GM12878 (cell line): ENCODE measurements at regions not wholly inside any gene's neighbourhood (a gene's known extent, or its start where the extent isn't known, plus 50 kb on each side); places are given as distances from the start of the nearest gene placed in this dataset.
A peak's percentile ranks its signal among the peaks of the same experiment; 100 is the strongest.

Experiments
- ATAC-seq: fragments of 200-7000 bp; cut with Tn5 transposase; 3 replicates; pipeline ENCODE4 v1.9.1; 2020; ENCODE audit warnings: mild to moderate bottlenecking, moderate library complexity
- BruUV-seq: library from RNA; stranded (reverse); fragments of 400-500 nt; replicated peaks from 2 replicates; lab custom pipeline; 2021; lab: Mats Ljungman, UMichigan
- CTCF ChIA-PET: fragments of 300-600 bp; sonication (Branson Sonifier 250); formaldehyde crosslinking; extraction: SDS; loops from one replicate; lab custom pipeline; 2021; ENCODE audit warnings: inconsistent platforms; lab: Yijun Ruan, JAX
- POLR2A ChIA-PET: fragments of 350-600 bp; formaldehyde crosslinking; extraction: SDS; loops from one replicate; lab custom pipeline; 2021; ENCODE audit warnings: inconsistent platforms; lab: Charles Lee
- RAD21 ChIA-PET: fragments of 300-600 bp; sonication (Branson Sonifier 250); formaldehyde crosslinking; loops from one replicate; lab custom pipeline; 2023; ENCODE audit warnings: antibody characterized with exemption; ENCODE audit not compliant: unreplicated experiment; lab: Charles Lee
- SMC1A ChIA-PET: fragments of 300-600 bp; sonication (Branson Sonifier 250); formaldehyde crosslinking; loops from one replicate; lab custom pipeline; 2023; ENCODE audit not compliant: unreplicated experiment, uncharacterized antibody; lab: Charles Lee
- DNase-seq: peaks from one replicate; pipeline ENCODE4 v3.0.0-alpha.2; 2011; ENCODE audit warnings: low read depth, low spot score
- FAIRE-seq: peaks from 3 replicates; lab custom pipeline; 2011; peaks lifted over from hg19 to GRCh38; lab: Jason Lieb, UNC
- H2AFZ ChIP-seq: 2 replicates; pipeline ENCODE4 v1.6.0; 2011; ENCODE audit warnings: low read depth, low read length, control low read depth; ENCODE audit not compliant: control insufficient read depth
- H3K27ac ChIP-seq: 2 replicates; pipeline ENCODE4 v1.5.1; 2011; ENCODE audit warnings: control low read depth; ENCODE audit not compliant: control insufficient read depth, insufficient read depth
- H3K27me3 ChIP-seq, 2 experiments: replicated peaks in 1 of 2; 2 replicates each; pipeline versions ENCODE4 v1.6.0 to v1.6.1; 2011; ENCODE audit warnings: low read length in 1 of 2; ENCODE audit not compliant: control insufficient read depth in 2 of 2, insufficient read depth in 2 of 2
- H3K36me3 ChIP-seq, 2 experiments: 2 replicates each; pipeline ENCODE4 v1.5.1; 2011; ENCODE audit warnings: low read length in 1 of 2; ENCODE audit not compliant: control insufficient read depth in 2 of 2, insufficient read depth in 2 of 2
- H3K4me1 ChIP-seq: 2 replicates; pipeline ENCODE4 v1.6.1; 2011; ENCODE audit warnings: mild to moderate bottlenecking, low read length, moderate library complexity, mixed read lengths; ENCODE audit not compliant: control insufficient read depth, insufficient read depth
- H3K4me2 ChIP-seq: 2 replicates; pipeline ENCODE4 v1.6.0; 2011; ENCODE audit warnings: control low read depth; ENCODE audit not compliant: control insufficient read depth, insufficient read depth
- H3K4me3 ChIP-seq: fragments of 200-600 bp; sonication (generic); 2 replicates; pipeline ENCODE4 v1.5.1; 2016
- H3K79me2 ChIP-seq: 2 replicates; pipeline ENCODE4 v1.6.0; 2011; ENCODE audit warnings: low read length; ENCODE audit not compliant: control insufficient read depth, insufficient read depth
- H3K9ac ChIP-seq: 2 replicates; pipeline ENCODE4 v1.8.0; 2011; ENCODE audit warnings: low read length, control low read depth, mixed read lengths; ENCODE audit not compliant: control insufficient read depth, insufficient read depth
- H3K9me3 ChIP-seq: replicated peaks from 3 replicates; pipeline ENCODE4 v1.5.1; 2011; ENCODE audit warnings: mild to moderate bottlenecking, low read length; ENCODE audit not compliant: control insufficient read depth, insufficient read depth
- H4K20me1 ChIP-seq: 2 replicates; pipeline ENCODE4 v1.6.0; 2011; ENCODE audit not compliant: control insufficient read depth, insufficient read depth
- E2F8 ChIP-seq: fragments of 450-650 bp; IDR thresholded peaks from 2 replicates; pipeline ENCODE4 v1.6.1; 2018; ENCODE audit warnings: mild to moderate bottlenecking, low read depth, moderate library complexity; ENCODE audit not compliant: partially characterized antibody
- E4F1 ChIP-seq: fragments of 450-650 bp; IDR thresholded peaks from 2 replicates; pipeline ENCODE4 v1.6.1; 2018; ENCODE audit warnings: borderline replicate concordance, mild to moderate bottlenecking; ENCODE audit not compliant: partially characterized antibody
- ESRRA ChIP-seq: IDR thresholded peaks from 2 replicates; pipeline ENCODE4 v1.6.1; 2012; ENCODE audit warnings: mild to moderate bottlenecking, low read length, improper control_type of control experiment
- IRF5 ChIP-seq: fragments of 450-650 bp; IDR thresholded peaks from 2 replicates; pipeline ENCODE4 v1.6.1; 2017; ENCODE audit warnings: borderline replicate concordance
- MEF2B ChIP-seq: fragments of 450-650 bp; IDR thresholded peaks from 2 replicates; pipeline ENCODE4 v1.6.1; 2018; ENCODE audit warnings: mild to moderate bottlenecking, moderate library complexity; ENCODE audit not compliant: partially characterized antibody, poor library complexity, severe bottlenecking
- RCOR1 ChIP-seq: conservative IDR thresholded peaks from 2 replicates; pipeline ENCODE4 v1.6.1; 2012; ENCODE audit warnings: low read depth, low read length, improper control_type of control experiment
- RFX5 ChIP-seq: IDR thresholded peaks from 2 replicates; pipeline ENCODE4 v1.6.1; 2011; ENCODE audit warnings: low read depth, low read length, improper control_type of control experiment
- STAT1 ChIP-seq: fragments of 450-650 bp; conservative IDR thresholded peaks from 2 replicates; pipeline ENCODE4 v1.6.1; 2014; ENCODE audit warnings: antibody characterized with exemption, mild to moderate bottlenecking
- TBL1XR1 ChIP-seq: IDR thresholded peaks from 2 replicates; pipeline ENCODE4 v1.6.1; 2012; ENCODE audit warnings: low read depth, low read length, improper control_type of control experiment
- WGBS: methylation state at CpG from one replicate; pipeline ENCODE4 v1.1.6; 2016; ENCODE audit warnings: low lambda C conversion rate; ENCODE audit not compliant: insufficient replicate concordance, insufficient coverage; ENCODE audit errors: missing lambda C conversion rate; 5-methylcytosine and 5-hydroxymethylcytosine counted together
- in situ Hi-C: fragments of 300-500 bp; cut with MboI; formaldehyde crosslinking; loops from 9 replicates; pipeline ENCODE4 v1.14.3; 2018; ENCODE audit warnings: mixed read lengths
- intact Hi-C: fragments of 100-400 bp; cut with micrococcal nuclease; formaldehyde crosslinking; loops from one replicate; pipeline ENCODE4 v1.14.2; 2022; ENCODE audit not compliant: unreplicated experiment

GRCh38 chrX:39427492-39427891, 626.2 kb downstream of the MID1IP1 start:
- POLR2A ChIA-PET: no interaction called here
- intact Hi-C loops (no loop called here), in situ Hi-C loops (no loop called here)
- DNase-seq (no peak), ATAC-seq (no peak), FAIRE-seq (no peak)
- 41% methylated on average over 6 of the region's 6 CpGs for WGBS
- Histone ChIP-seq H3K36me3 (no peaks in the 10 kb centered on the region), H2AFZ (no peak overlapping the region), H3K79me2 (no peaks in the 10 kb centered on the region), H3K4me3 (no peak overlapping the region), H3K4me1 (no peaks in the 10 kb centered on the region), H3K27me3 (no peaks in the 10 kb centered on the region), H3K9ac (no peak overlapping the region), H3K9me3 (no peaks in the 10 kb centered on the region), H4K20me1 (no peaks in the 10 kb centered on the region), H3K27ac (no peak overlapping the region), H3K4me2 (no peak overlapping the region)
- SMC1A ChIA-PET: interaction anchor here (0.9 kb wide), 1 partner anchor 12 kb away, joined by 3 read pairs; no protein-coding TSS in a partner anchor
- BruUV-seq: no TSS peak
- RAD21 ChIA-PET: interaction anchor here (0.6 kb wide), 1 partner anchor 587 kb away, joined by 3 read pairs; no protein-coding TSS in a partner anchor
- CTCF ChIA-PET: interaction anchor here (1.5 kb wide), 1 partner anchor 10 kb away, joined by 4 read pairs; no protein-coding TSS in a partner anchor
- peak; percentile 32 for TF ChIP-seq MEF2B
- TF ChIP-seq ESRRA: no peak

- ChIA-PET RAD21 (interaction anchor here (0.6 kb wide), 1 partner anchor 586 kb away, joined by 3 read pairs; no protein-coding TSS in a partner anchor), SMC1A (interaction anchor here (1.1 kb wide), 1 partner anchor 165 kb away, joined by 3 read pairs; no protein-coding TSS in a partner anchor), POLR2A (no interaction called here), CTCF (interaction anchor here (1.5 kb wide), 1 partner anchor 9 kb away, joined by 4 read pairs; no protein-coding TSS in a partner anchor)
- H3K27ac ChIP-seq: no peak overlapping the region
- H3K9ac ChIP-seq: no peak overlapping the region
- no peaks in the 10 kb centered on the region for H3K79me2 ChIP-seq
- no peaks in the 10 kb centered on the region for H3K27me3 ChIP-seq
- no peak overlapping the region for H3K4me2 ChIP-seq
- no peaks in the 10 kb centered on the region for H4K20me1 ChIP-seq
- no peak overlapping the region for H3K4me3 ChIP-seq
- FAIRE-seq (no peak), ATAC-seq (no peak), DNase-seq (no peak)
- in situ Hi-C loops: no loop called here
- no peaks in the 10 kb centered on the region for H3K4me1 ChIP-seq
- 45% methylated on average over 3 of the region's 3 CpGs for WGBS
- BruUV-seq: no TSS peak
- no peaks in the 10 kb centered on the region for H3K36me3 ChIP-seq
- no peak overlapping the region for H2AFZ ChIP-seq
- intact Hi-C loops: no loop called here
- H3K9me3 ChIP-seq: no peaks in the 10 kb centered on the region
- TF ChIP-seq TBL1XR1: no peak
- TF ChIP-seq IRF5: no peak
- no peak for TF ChIP-seq RFX5
- TF ChIP-seq RCOR1: no peak
- no peak for TF ChIP-seq E4F1
- no peak for TF ChIP-seq STAT1
- TF ChIP-seq E2F8: no peak
These were observed 626.6 kb downstream of the MID1IP1 start for GRCh38 chrX:39427906-39428305.
